ENCODE measurements at regions not wholly inside any gene's neighbourhood (a gene's known extent, or its start where the extent isn't known, plus 50 kb on each side); places are given as distances from the start of the nearest gene placed in this dataset.

GRCh38 chr2:104794441-104794840 is 59.5 kb upstream of the POU3F3 start:
- H3K4me2 ChIP-seq (ENCODE audit: low read length) = no peak overlapping the region
- H2AFZ ChIP-seq = no peak overlapping the region
- H3K27me3 ChIP-seq (ENCODE audit: control insufficient read depth, insufficient read depth, low read length) = no peaks in the 10 kb centered on the region
- no peak for TF ChIP-seq CTCF (IDR thresholded peaks at IDR 0.05)
- H3K27ac ChIP-seq = no peak overlapping the region
- no peak overlapping the region for H3K9ac ChIP-seq
- no peaks in the 10 kb centered on the region for H3K79me2 ChIP-seq
- H3K9me3 ChIP-seq (ENCODE audit: control insufficient read depth, low read length) = no peaks in the 10 kb centered on the region
- no peak overlapping the region for H3K4me3 ChIP-seq (ENCODE audit: low read depth, low read length)
- H3K4me1 ChIP-seq = no peaks in the 10 kb centered on the region
- no peaks in the 10 kb centered on the region for H3K36me3 ChIP-seq (ENCODE audit: control insufficient read depth, insufficient read depth, low read length)
